ENCODE measurements at regions not wholly inside any gene's neighbourhood (a gene's known extent, or its start where the extent isn't known, plus 50 kb on each side); places are given as distances from the start of the nearest gene placed in this dataset.

- TF ChIP-seq EZH2 (IDR thresholded peaks at IDR 0.05; ENCODE audit: insufficient read depth, poor library complexity, severe bottlenecking) (no peak), EZH2phosphoT487 (IDR thresholded peaks at IDR 0.05; ENCODE audit: insufficient read depth, low read depth) (no peak)
These were observed 384.4 kb upstream of the DDI1 start for GRCh38 chr11:103652013-103652412.

All from GM23248 (cell line).